ENCODE measurements at regions not wholly inside any gene's neighbourhood (a gene's known extent, or its start where the extent isn't known, plus 50 kb on each side); places are given as distances from the start of the nearest gene placed in this dataset.

DNA sequence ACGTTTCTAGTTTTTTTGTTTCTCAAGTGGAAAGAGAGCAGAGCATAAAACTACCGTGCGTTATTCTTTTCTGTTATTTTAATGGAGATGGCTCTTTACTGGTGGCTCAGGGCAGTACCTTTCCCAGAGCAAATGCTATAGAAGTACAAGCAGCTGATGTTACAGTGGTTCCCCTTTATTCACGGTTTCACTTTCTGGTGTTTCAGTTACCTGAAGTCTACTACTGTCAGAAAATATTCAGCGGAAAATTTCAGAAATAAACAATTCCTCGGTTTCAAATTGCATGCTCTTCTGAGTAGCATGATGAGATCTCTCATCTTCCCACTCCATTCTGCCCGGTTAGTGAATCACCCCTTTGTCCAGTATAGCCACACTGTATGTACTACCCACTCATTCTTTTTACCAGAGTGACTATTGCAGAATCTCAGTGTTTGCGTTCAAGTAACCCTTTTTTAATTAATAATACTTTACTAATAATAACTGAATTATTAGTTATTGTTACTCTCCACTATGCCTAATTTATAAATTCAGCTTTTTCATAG is 597.5 kb upstream of the ROBO2 start:
- H3K4me3 ChIP-seq (IDR thresholded peaks at IDR 0.05; ENCODE audit: insufficient read depth, low read depth, low read length), result no peak overlapping the region
- no peak overlapping the region for H2AFZ ChIP-seq (ENCODE audit: low read depth)
- H3K27me3 ChIP-seq (ENCODE audit: insufficient read depth, low read depth), result no peaks in the 10 kb centered on the region
- TF ChIP-seq, protein P1, sequence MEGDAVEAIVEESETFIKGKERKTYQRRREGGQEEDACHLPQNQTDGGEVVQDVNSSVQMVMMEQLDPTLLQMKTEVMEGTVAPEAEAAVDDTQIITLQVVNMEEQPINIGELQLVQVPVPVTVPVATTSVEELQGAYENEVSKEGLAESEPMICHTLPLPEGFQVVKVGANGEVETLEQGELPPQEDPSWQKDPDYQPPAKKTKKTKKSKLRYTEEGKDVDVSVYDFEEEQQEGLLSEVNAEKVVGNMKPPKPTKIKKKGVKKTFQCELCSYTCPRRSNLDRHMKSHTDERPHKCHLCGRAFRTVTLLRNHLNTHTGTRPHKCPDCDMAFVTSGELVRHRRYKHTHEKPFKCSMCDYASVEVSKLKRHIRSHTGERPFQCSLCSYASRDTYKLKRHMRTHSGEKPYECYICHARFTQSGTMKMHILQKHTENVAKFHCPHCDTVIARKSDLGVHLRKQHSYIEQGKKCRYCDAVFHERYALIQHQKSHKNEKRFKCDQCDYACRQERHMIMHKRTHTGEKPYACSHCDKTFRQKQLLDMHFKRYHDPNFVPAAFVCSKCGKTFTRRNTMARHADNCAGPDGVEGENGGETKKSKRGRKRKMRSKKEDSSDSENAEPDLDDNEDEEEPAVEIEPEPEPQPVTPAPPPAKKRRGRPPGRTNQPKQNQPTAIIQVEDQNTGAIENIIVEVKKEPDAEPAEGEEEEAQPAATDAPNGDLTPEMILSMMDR (conservative IDR thresholded peaks at IDR 0.05; ENCODE audit: low read depth, low read length), result no peak
- H3K4me1 ChIP-seq (ENCODE audit: low read depth, poor library complexity, severe bottlenecking), result no peaks in the 10 kb centered on the region
- H3K79me2 ChIP-seq (ENCODE audit: insufficient read depth, low read depth), result no peaks in the 10 kb centered on the region
- H3K27ac ChIP-seq, result no peak overlapping the region
- H4K20me1 ChIP-seq (ENCODE audit: insufficient read depth), result no peaks in the 10 kb centered on the region
- H3K36me3 ChIP-seq (ENCODE audit: insufficient read depth), result no peaks in the 10 kb centered on the region
- no peak overlapping the region for H3K9ac ChIP-seq
- H3K4me2 ChIP-seq, result no peak overlapping the region

DNA sequence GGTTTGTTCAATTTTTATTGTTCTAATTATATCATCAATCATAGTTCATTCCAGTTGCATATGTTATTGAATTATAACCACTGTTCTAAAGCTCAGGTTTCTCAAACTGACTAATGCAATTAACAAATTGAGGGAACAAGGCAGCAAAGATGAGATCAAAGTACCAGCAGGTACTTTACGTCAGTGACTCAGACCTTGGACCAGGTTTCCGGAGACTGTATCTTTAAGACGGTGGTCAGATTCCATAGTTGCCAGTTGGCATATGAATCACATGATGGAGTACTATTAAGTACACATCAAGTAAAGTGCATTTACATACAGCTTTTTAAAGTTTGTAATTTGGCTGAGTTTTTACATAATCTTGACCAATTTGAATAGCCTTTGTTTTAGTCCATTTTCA is 583.6 kb upstream of the ROBO2 start:
- no peak overlapping the region for H3K27ac ChIP-seq
- no peak overlapping the region for H3K9ac ChIP-seq
- no peaks in the 10 kb centered on the region for H3K79me2 ChIP-seq (ENCODE audit: insufficient read depth, low read depth)
- H3K4me2 ChIP-seq, result no peak overlapping the region
- no peaks in the 10 kb centered on the region for H3K27me3 ChIP-seq (ENCODE audit: insufficient read depth, low read depth)
- no peak overlapping the region for H2AFZ ChIP-seq (ENCODE audit: low read depth)
- H3K36me3 ChIP-seq (ENCODE audit: insufficient read depth), result no peaks in the 10 kb centered on the region
- no peak overlapping the region for H3K4me3 ChIP-seq (IDR thresholded peaks at IDR 0.05; ENCODE audit: insufficient read depth, low read depth, low read length)
- TF ChIP-seq, protein P1 (conservative IDR thresholded peaks at IDR 0.05; ENCODE audit: low read depth, low read length), result no peak
- H3K4me1 ChIP-seq (ENCODE audit: low read depth, poor library complexity, severe bottlenecking), result no peaks in the 10 kb centered on the region
- H4K20me1 ChIP-seq (ENCODE audit: insufficient read depth), result no peaks in the 10 kb centered on the region

DNA sequence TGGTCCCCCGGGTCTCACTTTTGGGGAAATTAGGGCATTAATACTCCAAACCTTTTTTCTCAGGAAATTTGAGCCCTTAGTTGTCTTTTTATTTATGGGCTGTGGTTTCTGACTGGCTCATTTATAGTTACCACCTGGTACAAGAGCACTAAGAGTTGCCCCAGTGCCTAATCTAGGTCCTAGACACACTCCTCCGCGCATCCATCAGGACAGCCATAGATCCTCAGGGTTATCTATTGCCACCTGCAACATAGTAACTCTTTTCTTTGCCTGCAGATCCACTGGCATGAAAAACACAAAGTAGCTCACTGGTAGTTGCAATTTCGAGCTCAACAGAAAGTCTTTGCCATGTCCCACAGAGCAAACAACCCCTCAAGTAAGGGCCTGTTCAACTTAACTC is 576.4 kb upstream of the ROBO2 start:
- H4K20me1 ChIP-seq (ENCODE audit: insufficient read depth), result no peaks in the 10 kb centered on the region

DNA sequence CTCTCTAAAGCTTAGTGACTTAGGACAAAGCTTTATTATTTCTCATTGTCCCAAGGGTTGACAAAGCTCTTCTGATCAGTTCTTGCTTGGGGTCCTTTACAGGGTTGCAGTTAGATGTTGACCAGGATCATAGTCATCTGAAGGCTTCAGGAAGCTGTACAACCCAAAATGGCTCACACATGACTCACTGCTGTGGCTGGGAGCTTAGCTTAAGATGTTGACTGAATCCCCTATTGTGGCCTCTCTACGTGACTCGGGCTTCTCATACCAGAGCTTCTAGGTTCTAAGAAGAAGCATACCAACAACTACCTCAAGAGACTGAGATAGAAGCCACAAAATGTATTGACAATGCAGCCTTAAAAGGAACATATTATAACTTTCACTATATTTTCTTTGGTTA is 569.6 kb upstream of the ROBO2 start:
- Histone ChIP-seq H3K36me3 (ENCODE audit: insufficient read depth) (no peaks in the 10 kb centered on the region), H3K4me1 (ENCODE audit: low read depth, poor library complexity, severe bottlenecking) (no peaks in the 10 kb centered on the region), H4K20me1 (ENCODE audit: insufficient read depth) (no peaks in the 10 kb centered on the region), H3K27ac (no peak overlapping the region), H3K4me3 (IDR thresholded peaks at IDR 0.05; ENCODE audit: insufficient read depth, low read depth, low read length) (no peak overlapping the region), H3K4me2 (no peak overlapping the region), H3K9ac (no peak overlapping the region), H3K27me3 (ENCODE audit: insufficient read depth, low read depth) (no peaks in the 10 kb centered on the region), H3K79me2 (ENCODE audit: insufficient read depth, low read depth) (no peaks in the 10 kb centered on the region), H2AFZ (ENCODE audit: low read depth) (no peak overlapping the region)
- TF ChIP-seq, protein P1 (conservative IDR thresholded peaks at IDR 0.05; ENCODE audit: low read depth, low read length), result no peak

More for the DNA sequence above, 576.4 kb upstream of the ROBO2 start:
- Histone ChIP-seq H3K36me3 (ENCODE audit: insufficient read depth) (no peaks in the 10 kb centered on the region), H3K27ac (no peak overlapping the region), H3K4me1 (ENCODE audit: low read depth, poor library complexity, severe bottlenecking) (no peaks in the 10 kb centered on the region), H3K27me3 (ENCODE audit: insufficient read depth, low read depth) (no peaks in the 10 kb centered on the region), H3K9ac (no peak overlapping the region), H3K4me3 (IDR thresholded peaks at IDR 0.05; ENCODE audit: insufficient read depth, low read depth, low read length) (no peak overlapping the region), H2AFZ (ENCODE audit: low read depth) (no peak overlapping the region), H3K79me2 (ENCODE audit: insufficient read depth, low read depth) (no peaks in the 10 kb centered on the region), H3K4me2 (no peak overlapping the region)
- TF ChIP-seq, protein P1 (conservative IDR thresholded peaks at IDR 0.05; ENCODE audit: low read depth, low read length), result no peak
